A549 (cell line): ENCODE measurements at regions not wholly inside any gene's neighbourhood (a gene's known extent, or its start where the extent isn't known, plus 50 kb on each side); places are given as distances from the start of the nearest gene placed in this dataset.

ENCODE experiments used
- CEBPB ChIP-seq, 2 experiments: fragments of >200 bp in 1 of 2; sonication (Bioruptor Twin) in 1 of 2; formaldehyde crosslinking in 1 of 2; IDR thresholded peaks; 2 replicates each; pipeline ENCODE4 v1.6.1; 2012 to 2016
- CHD4 ChIP-seq: fragments of 200-600 bp; sonication (generic); IDR thresholded peaks from 2 replicates; pipeline ENCODE4 v1.6.1; 2016; ENCODE audit warnings: antibody characterized with exemption, mild to moderate bottlenecking, borderline replicate concordance
- CTCF ChIP-seq: fragments of >200 bp; sonication (Bioruptor Twin); formaldehyde crosslinking; IDR thresholded peaks from 3 replicates; pipeline ENCODE4 v1.5.1; 2016
- EP300 ChIP-seq, 2 experiments: fragments of >200 bp; sonication (Bioruptor Twin); formaldehyde crosslinking; IDR thresholded peaks; 2 replicates in 1 of 2; 3 replicates in 1 of 2; pipeline ENCODE4 v1.6.1; 2016 to 2017
- SMC3 ChIP-seq: fragments of >200 bp; sonication (Bioruptor Twin); formaldehyde crosslinking; IDR thresholded peaks from 3 replicates; pipeline ENCODE4 v1.6.1; 2018; ENCODE audit warnings: inconsistent platforms

DNA sequence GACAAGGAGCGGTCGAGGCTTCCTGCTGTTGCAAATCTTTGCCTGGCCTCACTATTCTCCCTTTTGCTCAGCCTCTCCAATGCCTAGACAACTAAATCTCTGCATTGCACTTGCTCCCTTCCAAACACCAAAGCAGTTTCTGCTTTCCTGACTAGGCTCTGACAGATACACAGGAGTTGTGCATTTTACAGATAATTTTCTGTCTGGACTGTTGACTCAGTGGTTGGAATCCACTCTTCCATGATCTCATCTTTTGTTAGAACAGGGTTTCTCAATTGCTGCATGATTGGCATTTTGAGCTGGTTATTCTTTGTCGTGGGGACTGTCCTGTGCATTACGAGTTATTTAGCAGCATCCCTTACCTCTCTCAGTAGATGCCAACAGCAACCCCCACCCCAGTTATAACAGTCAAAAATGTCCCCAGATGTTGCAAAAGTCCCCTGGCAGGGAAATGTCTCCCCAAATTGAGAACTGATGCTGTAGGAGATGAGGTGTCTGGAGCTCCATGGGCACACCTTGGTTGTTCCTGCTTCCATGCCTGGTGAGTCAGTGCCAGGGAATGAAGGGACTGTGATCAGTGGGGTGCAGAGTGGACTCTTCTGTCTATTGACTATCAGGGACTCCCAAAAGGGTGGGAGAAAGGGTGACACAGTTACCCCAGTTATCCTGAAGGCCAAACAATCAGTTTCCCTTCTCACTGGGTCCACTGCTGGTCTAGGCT lies 557.4 kb upstream of the PSMD7 start:
- TF ChIP-seq CHD4 = no peak
- no peak for TF ChIP-seq CTCF
- no peak for TF ChIP-seq EP300 (IDR thresholded peaks at IDR 0.05)
- TF ChIP-seq SMC3 = no peak
- no peak for TF ChIP-seq CEBPB (IDR thresholded peaks at IDR 0.05)
